Coronary artery (tissue), 2 donors: ENCODE measurements at regions not wholly inside any gene's neighbourhood (a gene's known extent, or its start where the extent isn't known, plus 50 kb on each side); places are given as distances from the start of the nearest gene placed in this dataset.

Experiments used
- DNase-seq: peaks from one replicate; pipeline ENCODE4 v3.0.0-alpha.2; 2017; ENCODE audit warnings: low spot score
- H3K27ac ChIP-seq, 2 donors: fragments of 200-600 bp; sonication (generic); one replicate each; pipeline ENCODE4 v1.5.1; 2016 to 2019
- H3K4me3 ChIP-seq: fragments of 200-600 bp; sonication (generic); 2 replicates; pipeline ENCODE4 v1.5.1; 2016; ENCODE audit warnings: mild to moderate bottlenecking, moderate library complexity
- CTCF ChIP-seq: fragments of 200-600 bp; sonication (generic); IDR thresholded peaks from one replicate; pipeline ENCODE4 v1.5.1; 2019; ENCODE audit warnings: antibody characterized with exemption

DNA sequence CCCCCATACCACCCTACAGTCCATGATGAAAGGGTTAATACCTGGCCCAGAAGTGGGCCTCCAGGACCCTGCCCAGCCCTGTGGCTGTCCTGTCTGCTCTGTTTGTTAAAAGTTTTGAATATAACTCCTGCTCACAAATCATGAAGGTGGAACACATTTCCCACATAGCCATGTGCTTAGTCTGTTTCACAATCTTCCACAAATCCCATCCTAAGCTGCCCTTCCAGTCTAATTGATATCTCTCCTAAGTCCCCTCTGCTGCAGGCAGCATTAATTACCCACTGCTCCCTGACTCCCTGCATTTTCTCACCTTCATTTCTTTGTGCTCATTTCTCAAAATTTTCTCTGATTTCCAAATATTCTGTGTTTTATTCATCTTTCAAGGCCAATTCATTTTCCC, 142.6 kb downstream of the AASDH start:
- Histone ChIP-seq H3K4me3 (no peak overlapping the region), H3K27ac (no peak overlapping the region)
- no peak for TF ChIP-seq CTCF
- DNase-seq = no peak

GRCh38 chr4:56243107-56243506, 144.2 kb downstream of the AASDH start:
- DNase-seq = no peak
- TF ChIP-seq CTCF = no peak
- Histone ChIP-seq H3K27ac (no peak overlapping the region), H3K4me3 (no peak overlapping the region)

- TF ChIP-seq CTCF = no peak
- Histone ChIP-seq H3K27ac (no peak overlapping the region), H3K4me3 (no peak overlapping the region)
- no peak for DNase-seq
Measured at GRCh38 chr4:56241500-56241899, 145.8 kb downstream of the AASDH start.

DNA sequence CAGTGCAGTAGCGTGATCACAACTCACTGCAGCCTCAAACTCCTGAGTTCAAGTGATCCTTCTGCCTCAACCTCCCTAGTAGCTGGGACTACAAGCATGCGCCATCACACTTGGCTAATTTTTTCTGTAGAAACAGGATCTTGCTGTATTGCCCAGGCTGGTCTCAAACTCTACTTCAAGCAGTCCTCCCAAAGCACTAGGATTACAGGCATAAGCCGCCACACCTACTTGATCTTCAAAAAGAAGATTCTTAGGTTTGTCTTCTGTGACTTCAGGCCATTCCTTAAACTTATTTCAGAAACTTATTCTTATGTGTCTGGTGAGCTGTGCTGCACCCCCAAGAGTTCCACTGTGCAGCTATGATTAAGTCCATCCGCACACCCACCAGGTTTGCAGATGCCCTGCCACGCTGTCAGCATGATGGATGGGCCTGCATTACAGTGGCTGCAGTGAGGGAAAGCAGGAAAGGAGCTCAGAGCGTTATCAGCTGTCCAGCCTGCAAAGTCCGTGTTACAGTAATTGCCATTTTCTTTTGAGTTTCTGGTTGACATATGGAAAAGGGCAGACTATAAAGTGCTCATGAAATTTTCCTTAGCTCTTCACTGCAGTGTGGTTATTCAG, 146.6 kb downstream of the AASDH start:
- no peak overlapping the region for H3K27ac ChIP-seq
- H3K4me3 ChIP-seq = no peak overlapping the region
- no peak for TF ChIP-seq CTCF
- DNase-seq = no peak

GRCh38 chr4:56238251-56238650, 149.0 kb downstream of the AASDH start:
- Histone ChIP-seq H3K27ac (no peak overlapping the region), H3K4me3 (no peak overlapping the region)
- DNase-seq = no peak
- no peak for TF ChIP-seq CTCF

GRCh38 chr4:56235725-56236124, 151.6 kb downstream of the AASDH start:
- TF ChIP-seq CTCF = no peak
- no peak for DNase-seq
- Histone ChIP-seq H3K27ac (no peak overlapping the region), H3K4me3 (no peak overlapping the region)

- no peak for DNase-seq
- no peak for TF ChIP-seq CTCF
- no peak overlapping the region for H3K4me3 ChIP-seq
- no peak overlapping the region for H3K27ac ChIP-seq
Measured at GRCh38 chr4:56235011-56235410, 152.3 kb downstream of the AASDH start.
